SU-DHL-6 (cell line): ENCODE measurements at regions not wholly inside any gene's neighbourhood (a gene's known extent, or its start where the extent isn't known, plus 50 kb on each side); places are given as distances from the start of the nearest gene placed in this dataset.

Experiments
- EZH2phosphoT487 ChIP-seq: fragments of 200-600 bp; sonication (generic), shearing (Covaris generic); conservative IDR thresholded peaks from 2 replicates; pipeline ENCODE4 v1.6.1; 2018; ENCODE audit warnings: mild to moderate bottlenecking, antibody characterized with exemption, low read length, moderate library complexity, mixed read lengths
- TF ChIP-seq, protein P1 (sequence below): fragments of 200-600 bp; sonication (generic); IDR thresholded peaks from one replicate; pipeline ENCODE4 v1.5.1; 2017; ENCODE audit warnings: antibody characterized with exemption, mild to moderate bottlenecking, low read length, moderate library complexity; ENCODE audit not compliant: insufficient read depth, poor library complexity, severe bottlenecking

DNA sequence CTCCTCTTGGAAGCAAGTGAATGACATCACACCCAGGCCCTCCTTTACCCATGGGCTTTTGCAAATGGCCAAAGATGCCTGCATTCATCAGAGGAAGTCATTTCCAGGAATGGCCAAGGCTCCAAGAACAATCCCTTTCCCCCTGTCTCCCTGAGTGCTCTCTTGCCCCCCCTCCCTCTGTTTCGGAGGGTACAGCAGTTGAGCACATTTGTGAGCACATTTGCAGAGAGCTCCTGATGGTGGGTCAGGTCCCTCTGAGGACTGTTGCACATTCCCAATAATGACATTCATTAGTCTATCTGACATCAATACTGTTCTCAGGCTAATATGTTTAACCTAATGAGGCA lies 113.4 kb downstream of the MATN1 start:
- TF ChIP-seq, protein P1, sequence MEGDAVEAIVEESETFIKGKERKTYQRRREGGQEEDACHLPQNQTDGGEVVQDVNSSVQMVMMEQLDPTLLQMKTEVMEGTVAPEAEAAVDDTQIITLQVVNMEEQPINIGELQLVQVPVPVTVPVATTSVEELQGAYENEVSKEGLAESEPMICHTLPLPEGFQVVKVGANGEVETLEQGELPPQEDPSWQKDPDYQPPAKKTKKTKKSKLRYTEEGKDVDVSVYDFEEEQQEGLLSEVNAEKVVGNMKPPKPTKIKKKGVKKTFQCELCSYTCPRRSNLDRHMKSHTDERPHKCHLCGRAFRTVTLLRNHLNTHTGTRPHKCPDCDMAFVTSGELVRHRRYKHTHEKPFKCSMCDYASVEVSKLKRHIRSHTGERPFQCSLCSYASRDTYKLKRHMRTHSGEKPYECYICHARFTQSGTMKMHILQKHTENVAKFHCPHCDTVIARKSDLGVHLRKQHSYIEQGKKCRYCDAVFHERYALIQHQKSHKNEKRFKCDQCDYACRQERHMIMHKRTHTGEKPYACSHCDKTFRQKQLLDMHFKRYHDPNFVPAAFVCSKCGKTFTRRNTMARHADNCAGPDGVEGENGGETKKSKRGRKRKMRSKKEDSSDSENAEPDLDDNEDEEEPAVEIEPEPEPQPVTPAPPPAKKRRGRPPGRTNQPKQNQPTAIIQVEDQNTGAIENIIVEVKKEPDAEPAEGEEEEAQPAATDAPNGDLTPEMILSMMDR = no peak
- no peak for TF ChIP-seq EZH2phosphoT487
